Head of caudate nucleus (tissue), 42 donors: ENCODE measurements at regions not wholly inside any gene's neighbourhood (a gene's known extent, or its start where the extent isn't known, plus 50 kb on each side); places are given as distances from the start of the nearest gene placed in this dataset.

Source experiments
- DNase-seq, 42 donors: peaks; one replicate each; pipeline versions ENCODE4 v3.0.0 to v3.0.0-alpha.2; 2020 to 2021; ENCODE audit warnings: mixed read lengths in 7 of 42
- intact Hi-C: fragments of 100-400 bp; cut with DNase I; formaldehyde crosslinking; loops from one replicate; pipeline ENCODE4 v1.15.0; 2022

DNA sequence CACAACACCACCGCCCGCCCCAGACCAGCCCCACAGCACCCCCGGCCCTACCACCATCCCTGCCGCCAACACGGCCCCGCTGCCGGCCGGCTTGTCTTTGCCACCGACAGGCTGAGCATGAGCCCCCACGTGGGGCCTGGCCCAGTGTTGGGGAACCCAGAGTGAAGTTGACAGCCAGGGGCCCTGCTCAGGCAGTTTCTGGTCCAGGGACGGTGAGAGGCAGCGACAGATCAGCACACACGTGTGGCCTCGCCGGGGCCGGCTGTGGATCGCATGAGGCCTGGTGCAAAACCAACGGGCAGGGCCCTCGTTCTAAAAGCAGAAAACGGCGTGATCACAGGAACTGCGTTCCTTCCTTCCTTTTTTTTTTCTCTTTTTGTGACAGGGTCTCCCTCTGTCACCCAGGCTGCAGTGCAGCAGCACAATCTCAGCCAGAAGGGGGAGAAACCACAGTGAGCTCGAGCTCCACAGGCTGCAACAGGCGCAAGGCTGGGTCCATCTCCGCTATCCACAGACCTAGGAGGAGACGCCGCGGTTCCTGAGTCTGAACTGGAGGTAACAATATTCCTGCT lies 50.5 kb upstream of the FBRSL1 start:
- DNase-seq = peak in 9 of 42 donors; percentile 15 to 53 (median 28)
- intact Hi-C loops = no loop called here

DNA sequence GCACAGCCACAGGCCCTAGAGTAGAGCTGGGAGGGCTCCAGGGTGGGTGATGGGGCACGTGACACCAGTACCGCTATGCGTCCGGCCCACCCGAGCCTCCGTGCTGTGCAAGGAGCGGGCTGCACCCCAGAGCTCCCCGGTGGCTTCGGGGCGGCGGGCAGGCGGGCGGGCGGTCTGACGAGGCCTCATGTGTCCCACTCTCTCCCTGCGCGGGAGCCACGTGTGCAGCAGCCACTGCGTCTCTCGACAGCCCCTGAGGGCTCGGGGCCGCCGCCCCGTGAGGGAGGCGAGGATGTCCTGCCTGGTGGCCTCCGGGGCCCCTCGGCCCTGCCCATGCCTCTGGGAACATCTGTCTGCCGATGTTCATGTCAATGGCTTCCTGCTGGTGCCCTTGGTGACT lies 51.2 kb upstream of the FBRSL1 start:
- intact Hi-C loops = no loop called here
- no peak for DNase-seq

DNA sequence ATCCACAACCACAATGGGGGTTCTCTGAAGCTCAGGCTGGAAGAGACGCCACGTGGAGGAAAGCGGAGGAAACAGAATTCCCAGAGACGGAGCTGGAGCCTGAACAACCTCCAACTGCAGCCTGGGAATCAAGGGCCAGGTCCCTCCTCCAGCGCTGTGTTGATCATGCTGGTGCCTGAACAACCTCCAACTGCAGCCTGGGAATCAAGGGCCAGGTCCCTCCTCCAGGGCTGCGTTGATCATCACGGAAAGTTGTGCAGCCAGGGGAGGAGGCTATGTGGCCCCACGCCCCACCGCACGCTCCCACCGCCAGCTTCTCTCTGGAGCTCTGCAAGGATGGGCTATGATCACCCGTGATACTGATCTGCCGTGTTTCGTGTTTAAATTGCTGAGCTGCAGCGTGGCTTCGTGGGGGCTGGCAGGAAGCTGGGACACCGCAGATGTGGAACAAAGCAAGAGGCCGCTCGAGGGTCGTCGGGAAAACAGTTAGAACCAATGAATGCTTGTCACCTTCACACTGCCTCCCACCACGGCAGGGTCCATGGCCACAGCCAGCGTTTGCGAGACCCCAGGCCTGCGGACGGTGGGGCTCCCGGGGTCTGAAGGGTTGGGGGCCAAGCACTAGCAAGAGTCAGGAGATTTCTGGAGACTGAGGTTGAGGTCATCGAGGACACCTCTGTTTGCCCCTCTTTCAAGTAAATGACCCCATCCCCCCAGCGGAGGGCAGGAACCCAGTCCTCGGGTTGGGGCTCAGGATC lies 51.8 kb upstream of the FBRSL1 start:
- no peak for DNase-seq
- intact Hi-C loops = no loop called here

DNA sequence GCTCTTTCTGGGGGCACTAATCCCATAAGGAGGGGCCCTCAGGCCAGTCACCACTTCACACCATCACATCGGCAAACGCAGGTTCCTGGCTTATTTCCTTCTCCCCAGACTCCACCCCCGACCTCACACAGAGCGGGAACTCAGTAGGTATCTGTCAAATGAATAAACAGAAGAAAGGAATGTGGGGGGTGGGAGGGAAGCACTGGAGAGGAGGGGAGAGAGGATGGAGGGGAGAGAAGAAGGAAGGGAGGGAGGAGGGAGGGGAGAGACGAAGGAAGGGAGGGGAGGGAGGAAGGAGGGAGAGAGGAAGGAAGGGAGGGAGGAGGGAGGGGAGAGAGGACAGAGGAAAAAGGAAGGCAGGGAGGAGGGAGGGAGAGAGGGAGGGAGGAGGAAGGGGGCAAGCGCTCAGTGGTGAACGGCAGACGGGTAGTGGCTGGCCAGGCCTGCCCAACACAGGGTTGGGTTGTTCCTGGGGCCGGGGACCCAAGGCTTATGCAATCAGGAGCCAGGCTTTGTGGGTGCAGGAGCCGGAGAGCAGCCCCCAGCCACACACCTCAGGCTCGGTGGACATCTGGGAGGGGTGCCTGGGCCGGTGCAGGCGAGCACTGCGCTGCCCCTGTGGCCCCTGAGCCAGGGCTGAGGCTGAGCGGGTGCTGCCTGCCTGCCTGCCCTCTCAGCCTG lies 52.6 kb upstream of the FBRSL1 start:
- DNase-seq = no peak
- intact Hi-C loops = no loop called here

DNA sequence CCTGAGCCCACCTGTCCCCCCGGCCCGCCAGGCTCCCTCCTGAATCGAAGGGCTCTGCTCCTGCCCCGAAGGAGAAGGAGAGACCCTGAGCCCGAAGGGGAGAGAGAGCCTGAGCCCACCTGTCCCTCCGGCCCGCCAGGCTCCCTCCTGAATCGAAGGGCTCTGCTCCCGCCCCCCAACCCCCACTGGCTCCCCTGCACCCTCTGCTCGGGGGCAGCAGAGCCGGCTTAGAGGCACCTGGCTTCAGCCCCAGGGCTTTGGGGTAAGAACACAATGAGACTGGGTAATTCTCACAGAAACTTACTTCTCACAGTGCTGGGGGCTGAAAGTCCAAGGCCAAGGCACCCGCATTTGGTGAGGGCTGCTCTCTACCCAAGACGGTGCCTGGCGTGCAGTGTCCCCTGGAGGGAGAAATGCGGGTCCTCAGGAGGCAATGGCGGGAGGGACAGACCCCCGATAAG lies 53.1 kb upstream of the FBRSL1 start:
- DNase-seq = no peak
- intact Hi-C loops = no loop called here

DNA sequence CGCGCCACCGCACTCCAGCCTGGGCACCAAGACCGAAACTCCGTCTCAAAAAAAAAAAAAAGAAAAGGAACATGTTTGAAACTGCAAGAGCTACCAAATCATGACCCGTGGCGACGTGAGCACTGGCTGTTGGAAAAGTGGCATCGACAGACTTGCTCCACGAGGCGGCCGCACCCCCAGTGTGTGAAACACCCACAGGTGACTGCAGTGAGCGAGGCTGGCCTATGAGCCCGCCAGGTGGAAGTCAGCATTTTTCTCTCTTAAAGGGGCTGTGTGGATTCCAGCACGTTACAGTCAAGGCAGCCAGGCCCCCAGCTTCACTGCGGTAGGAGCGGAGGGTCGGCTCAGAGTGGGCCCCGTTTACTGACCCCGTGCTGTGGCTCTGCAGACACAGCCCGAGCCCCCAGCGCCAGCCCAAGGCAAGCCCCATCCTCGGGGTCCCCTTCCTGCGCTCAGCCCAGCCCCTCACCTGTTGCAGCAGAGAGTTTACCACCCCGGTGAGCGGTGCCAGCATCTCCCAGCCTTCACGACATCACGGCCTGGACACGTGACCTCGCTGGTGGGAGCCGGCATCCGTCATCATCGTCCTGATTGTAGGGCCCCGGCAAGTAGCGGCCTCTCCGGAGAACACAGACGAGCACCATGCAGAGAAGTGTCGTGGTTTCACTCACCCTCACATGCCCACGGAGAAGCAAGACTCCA lies 54.3 kb upstream of the FBRSL1 start:
- intact Hi-C loops = no loop called here
- DNase-seq = no peak

DNA sequence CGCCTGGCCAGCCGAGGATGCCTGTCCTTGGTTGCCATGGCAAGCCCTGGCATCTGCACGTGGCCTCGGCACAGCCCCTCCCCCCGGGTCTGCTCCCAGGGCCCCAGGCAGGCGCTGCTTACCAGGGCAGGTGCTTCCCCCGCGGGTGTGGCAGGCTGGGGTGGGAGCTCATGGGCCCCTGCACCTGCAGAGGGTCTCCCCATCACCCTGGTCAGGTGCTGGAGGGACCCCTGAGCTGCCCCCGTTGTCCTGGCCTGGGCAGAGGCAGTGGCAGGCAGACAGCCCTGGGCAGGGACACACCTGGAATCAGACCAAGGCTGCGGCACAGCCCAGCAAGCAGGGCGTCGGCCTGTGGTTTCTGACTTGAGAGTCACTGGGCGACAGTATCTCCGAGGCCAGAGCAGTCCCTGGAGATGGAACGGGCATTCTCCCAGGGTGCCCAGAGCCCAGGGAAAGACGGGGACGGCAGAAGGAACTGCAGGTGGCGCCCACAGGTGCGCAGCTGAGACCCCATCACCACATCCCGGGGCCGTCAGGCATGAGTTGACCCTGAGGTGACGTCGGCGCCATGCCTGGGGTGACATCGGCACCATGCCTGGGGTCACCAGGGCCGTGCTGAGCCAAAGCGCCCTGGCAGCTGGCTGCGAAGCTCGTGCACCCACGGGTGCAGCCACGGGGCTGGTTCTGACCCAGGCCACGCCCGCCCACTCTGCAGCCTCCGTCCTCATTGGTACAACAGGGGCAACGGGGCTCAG lies 56.1 kb upstream of the FBRSL1 start:
- intact Hi-C loops = no loop called here
- no peak for DNase-seq

DNA sequence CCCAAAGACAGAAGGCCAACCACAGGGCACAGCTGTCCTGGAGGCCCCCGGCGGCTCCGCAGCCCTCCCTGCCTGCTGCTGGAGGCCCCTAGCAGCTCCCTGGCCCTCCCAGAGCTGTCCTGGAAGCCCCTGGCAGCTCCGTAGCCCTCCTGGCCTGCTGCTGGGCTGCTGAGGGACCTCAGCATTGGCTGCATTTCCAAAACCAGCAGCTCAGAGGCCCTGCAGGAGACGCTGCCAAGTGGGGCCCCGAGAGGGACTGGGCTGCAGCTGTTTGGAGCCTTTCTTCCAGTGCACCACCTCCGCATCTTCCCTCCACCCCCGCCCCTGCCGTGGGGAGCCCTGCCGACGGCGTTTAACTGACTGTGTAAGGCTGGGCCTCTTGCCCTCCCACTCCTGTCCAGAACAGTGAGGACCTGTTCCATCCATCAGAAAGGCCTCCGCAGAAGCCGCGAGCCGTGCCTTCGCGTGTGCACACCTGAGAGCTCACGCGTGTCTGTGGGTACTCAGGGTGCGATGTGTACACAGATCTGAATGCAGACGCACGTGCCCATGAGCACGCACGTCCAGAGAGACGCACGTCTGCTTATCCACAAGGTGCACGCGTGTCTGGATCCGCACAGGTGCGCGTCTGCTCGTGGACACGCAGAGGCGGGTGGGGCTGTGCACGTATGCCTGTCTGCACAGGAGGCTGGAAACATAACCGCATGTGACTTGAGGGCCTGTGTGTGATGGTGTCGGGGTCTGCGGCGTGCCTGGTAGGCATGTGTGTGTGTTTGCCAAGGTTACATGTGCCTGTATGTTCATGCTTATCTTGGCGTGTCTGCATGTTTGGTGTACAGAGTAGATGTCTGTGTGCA lies 57.0 kb upstream of the FBRSL1 start:
- peak in 2 of 42 donors; percentile 12 to 22 for DNase-seq
- intact Hi-C loops = no loop called here

DNA sequence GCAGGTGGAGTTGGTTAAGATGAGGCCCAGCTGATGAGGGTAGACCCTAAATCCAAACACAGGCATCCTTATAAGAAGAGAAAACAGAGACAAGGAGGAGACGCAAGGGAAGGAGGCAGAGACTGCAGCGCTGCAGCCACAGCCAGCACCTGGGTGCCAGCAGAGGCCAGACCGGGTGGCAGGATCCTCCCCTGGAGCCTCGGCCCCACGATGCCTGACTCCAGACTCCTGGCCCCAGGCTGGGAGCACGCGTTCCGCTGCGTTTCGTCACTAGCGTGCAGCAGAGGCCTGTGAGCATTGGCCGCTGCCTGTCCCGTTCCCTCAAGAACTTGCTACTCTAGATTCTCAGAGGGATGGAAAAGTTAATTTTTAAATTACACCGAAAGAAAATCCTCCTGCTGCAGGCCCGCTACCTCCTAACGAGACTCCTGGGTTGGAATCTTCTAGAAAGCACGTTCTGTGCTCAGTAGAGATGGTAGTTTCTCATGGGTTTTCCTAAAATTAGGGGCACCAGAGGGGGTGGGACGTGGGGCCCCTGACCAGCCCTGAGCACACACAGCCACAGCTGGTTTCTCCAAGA lies 57.7 kb upstream of the FBRSL1 start:
- no peak for DNase-seq
- intact Hi-C loops = no loop called here

DNA sequence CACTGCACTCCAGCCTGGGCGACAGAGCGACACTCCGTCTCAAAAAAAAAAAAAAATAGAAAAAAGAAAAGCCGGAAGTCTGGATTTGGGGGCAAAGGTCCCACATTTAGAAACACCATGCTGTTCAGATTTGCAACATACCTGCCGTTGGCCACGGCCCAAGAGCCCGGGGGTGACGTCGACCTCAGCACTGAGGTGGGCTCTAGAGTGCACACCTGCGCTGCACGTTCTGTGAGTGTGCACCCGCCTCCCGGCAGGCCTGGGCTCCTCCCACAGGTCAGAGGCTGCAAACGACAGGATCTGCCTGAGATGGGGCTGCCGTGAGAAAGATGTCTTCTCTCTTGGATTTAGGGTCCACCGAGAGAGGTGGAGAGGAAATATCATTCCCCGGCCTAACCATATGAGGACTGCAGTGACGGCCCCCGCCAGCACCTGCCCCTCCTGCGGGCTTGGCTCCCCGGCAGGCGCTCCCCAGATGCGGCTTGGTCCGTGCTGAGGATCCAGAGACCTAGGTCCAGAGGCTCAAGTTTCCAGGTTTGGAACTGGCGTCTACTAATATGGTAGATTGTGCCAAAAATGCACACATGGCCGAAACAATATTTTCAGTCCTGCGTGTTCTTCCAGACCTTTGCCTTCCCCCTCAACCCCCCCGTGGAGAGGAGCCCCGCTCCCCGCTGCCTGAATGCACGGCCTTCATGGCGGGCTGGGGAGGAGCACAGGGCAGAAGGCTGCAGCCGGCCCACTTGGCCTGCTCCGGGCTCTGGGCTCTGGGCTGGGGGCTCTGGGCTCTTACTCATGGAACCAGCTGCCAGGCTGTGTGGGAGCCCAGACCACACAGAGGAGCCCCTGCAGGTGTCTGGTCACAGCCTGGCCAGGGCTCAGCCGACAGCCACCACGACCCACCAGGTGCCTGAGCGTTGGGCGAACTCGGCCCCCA lies 58.8 kb upstream of the FBRSL1 start:
- intact Hi-C loops = no loop called here
- DNase-seq = no peak

DNA sequence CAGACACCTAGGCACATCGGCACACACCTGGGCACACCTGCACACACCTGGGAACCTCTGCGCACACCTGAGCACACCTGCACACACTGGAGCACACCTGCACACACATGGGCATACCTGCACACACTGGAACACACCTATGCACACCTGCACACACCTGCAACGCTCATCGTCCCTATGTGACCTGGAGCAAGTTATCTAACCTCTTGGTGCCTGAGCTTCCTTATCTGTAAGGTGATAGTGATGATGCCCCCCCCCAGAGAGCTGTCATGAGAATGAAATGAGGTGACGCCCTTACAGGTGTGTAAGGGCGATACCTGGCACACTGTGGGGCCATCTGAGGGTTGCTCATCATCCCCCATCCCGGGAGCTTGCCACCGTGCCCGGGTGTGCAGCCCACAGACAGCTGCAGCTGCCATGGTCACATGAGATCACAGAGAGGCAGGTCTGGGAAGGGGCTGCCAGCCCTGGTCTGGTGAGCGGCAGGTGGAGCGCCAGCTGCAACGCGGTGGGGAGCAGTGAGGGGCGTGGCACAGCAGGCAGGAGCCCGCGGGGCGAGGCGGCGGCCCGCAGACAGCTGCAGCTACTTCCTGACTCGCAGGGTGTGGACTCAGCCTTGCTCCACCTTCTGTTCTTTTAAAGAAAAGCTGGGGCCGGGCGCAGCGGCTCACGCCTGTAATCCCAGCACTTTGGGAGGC lies 59.9 kb upstream of the FBRSL1 start:
- intact Hi-C loops = no loop called here
- no peak for DNase-seq

DNA sequence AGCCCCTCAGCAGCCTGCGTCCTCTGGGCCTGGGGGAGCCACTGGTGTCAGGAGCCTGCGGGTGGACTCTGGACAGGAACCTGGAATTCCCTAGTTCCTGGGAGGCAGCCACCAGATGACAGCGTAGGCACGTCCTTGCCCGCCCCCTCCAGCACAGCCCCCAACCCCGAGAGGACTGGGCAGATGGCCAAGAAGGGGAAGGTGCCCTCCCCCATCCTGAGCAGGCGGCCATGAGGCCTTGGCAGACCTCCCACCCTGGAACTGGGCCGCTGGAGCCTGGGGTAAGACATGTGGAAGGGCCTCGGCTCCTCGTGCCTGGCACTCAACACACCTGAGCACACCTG lies 60.4 kb upstream of the FBRSL1 start:
- peak in 1 of 42 donors; percentile 65 for DNase-seq

DNA sequence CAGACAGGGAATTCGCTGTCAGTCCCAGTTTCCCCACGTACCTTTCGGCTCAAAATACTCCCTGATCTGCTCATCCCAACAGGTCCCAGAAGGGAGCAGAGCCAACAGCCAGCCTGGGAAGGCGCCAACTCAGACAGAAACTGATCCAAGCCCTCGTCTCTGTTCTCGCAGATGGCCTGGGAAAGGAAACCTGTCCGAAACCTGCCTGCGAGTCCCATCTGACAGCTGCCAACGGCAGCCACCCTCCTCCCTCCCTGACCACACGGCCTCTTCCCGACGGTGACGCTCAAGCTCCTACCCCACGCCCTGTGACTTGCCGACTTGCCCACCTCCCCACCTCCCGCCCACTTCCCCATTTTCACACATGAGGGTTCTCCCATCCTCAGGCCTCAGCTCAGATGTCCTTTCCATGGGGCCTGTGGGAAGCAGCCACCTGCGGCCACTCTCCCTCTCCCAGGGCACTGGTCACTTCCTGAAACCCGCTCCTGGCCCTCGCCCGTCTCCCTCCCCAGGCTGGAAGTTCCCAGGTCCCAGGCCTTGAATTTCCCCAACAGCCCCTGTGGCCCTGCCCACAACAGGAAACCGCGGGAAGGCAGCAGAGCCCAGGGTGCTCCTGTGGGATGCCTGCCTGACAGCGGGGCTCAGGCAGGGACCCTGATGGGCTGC lies 60.9 kb upstream of the FBRSL1 start:
- DNase-seq = no peak
- intact Hi-C loops = no loop called here

More for the DNA sequence above, 60.4 kb upstream of the FBRSL1 start:
- intact Hi-C loops = no loop called here

DNA sequence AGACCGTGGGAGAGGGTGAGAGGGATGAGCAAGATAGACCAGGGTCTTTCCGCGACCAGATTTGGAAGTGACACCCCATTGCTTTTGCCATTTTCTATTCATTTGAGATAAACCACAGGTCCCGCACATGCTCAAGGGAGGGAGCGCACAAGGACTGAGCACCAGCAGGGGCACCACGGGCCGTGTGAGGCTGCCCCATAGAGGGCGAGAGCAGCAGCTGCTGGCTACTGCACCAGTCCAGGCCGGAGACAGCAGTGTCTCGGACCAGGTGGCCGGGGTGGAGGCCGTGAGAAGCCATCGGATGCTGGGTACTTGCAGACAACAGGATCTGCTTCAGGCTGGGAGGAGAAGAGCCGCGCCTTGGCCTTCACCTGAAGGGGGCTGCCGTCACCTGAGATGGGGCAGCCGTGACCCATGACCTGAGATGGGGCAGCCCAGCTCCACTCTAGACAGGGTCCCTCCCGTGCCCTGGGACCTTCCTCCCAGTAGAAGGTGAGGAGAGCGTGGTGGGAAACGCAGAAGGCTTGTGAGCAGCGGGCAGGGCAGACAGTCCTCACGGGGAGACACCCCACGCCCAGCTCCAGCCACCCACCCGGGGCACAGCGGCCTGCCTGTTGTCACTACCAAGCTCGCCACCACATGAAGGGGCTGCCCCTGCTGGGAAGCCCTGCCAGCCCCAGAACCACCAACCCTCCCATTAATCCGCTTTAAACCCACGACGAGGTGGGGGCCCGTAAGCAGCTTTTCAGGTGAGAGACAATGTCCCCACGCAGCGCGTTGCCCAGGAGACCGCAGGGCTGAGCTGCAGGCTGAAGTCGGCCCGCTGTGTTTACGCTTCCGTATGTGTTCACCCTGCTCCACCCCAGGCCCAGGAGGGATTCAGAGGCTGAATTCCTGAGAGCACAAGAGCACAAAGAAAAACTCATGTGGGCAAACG lies 61.7 kb upstream of the FBRSL1 start:
- intact Hi-C loops = no loop called here
- no peak for DNase-seq
